ENCODE measurements at regions not wholly inside any gene's neighbourhood (a gene's known extent, or its start where the extent isn't known, plus 50 kb on each side); places are given as distances from the start of the nearest gene placed in this dataset.

DNA sequence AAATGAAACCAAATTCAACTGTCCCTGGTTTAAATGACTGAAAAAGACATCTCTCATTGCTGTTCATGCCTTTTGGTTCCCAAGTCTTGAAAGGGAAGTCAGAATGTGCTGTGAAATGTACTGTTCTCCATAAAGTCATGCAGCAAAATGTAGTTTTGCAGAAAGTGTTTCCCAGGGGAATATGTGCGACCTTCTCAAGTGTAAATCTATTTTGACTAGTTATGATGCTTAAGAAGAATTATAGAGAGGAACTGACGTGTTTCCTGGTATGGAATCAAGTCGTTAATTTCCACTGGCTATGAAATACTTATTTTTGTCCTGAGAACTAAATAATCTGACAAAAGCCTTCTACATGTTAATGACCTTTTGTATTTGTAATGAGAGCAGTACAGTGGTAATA lies 223.1 kb downstream of the CLCN4 start:
- TF ChIP-seq CTCF (IDR thresholded peaks at IDR 0.05 in 8 of 11, conservative IDR thresholded peaks at IDR 0.05 in 3 of 11) (no peak), POLR2A (IDR thresholded peaks at IDR 0.05) (no peak)

All from spleen (tissue), 7 donors.